ENCODE measurements at regions not wholly inside any gene's neighbourhood (a gene's known extent, or its start where the extent isn't known, plus 50 kb on each side); places are given as distances from the start of the nearest gene placed in this dataset. TPM values are rescaled to one million over a fixed set of nuclear protein-coding genes. Genes with fewer than 3 reads are reported as not detected.

DNA sequence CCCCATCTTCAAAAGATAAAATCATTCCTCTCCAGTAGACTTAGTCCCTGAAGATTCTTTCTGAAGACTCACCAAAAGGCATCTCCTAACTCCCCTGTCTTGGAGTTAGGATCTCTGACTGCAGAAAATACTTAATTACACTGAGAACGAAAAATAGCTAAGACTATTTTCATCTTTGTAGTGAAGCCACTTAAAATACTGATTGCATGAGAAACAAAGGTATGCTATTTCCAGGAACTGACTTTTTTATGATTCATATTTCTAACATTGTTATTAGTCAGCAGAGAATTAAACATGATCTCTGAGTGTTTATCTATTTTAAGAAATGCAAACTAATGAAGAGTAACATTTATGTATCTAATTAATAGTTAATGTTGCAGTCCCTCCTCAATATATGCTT lies 71.8 kb upstream of the NR3C2 start:
- Histone ChIP-seq H3K36me3 (no peaks in the 10 kb centered on the region), H3K9me3 (no peaks in the 10 kb centered on the region), H3K4me3 (replicated peaks in 1 of 3) (no peak overlapping the region), H3K27me3 (no peaks in the 10 kb centered on the region), H3K4me1 (peaks cover 10 to 19% of the 10 kb centered on the region in 2 donors), H3K27ac (no peak overlapping the region)
- 79 to 82% methylated on average over 1 of the region's 1 CpG for WGBS, 2 donors
- intact Hi-C loops (cut with DNase I) = no loop called here
- DNase-seq = no peak
- TF ChIP-seq, protein P1, sequence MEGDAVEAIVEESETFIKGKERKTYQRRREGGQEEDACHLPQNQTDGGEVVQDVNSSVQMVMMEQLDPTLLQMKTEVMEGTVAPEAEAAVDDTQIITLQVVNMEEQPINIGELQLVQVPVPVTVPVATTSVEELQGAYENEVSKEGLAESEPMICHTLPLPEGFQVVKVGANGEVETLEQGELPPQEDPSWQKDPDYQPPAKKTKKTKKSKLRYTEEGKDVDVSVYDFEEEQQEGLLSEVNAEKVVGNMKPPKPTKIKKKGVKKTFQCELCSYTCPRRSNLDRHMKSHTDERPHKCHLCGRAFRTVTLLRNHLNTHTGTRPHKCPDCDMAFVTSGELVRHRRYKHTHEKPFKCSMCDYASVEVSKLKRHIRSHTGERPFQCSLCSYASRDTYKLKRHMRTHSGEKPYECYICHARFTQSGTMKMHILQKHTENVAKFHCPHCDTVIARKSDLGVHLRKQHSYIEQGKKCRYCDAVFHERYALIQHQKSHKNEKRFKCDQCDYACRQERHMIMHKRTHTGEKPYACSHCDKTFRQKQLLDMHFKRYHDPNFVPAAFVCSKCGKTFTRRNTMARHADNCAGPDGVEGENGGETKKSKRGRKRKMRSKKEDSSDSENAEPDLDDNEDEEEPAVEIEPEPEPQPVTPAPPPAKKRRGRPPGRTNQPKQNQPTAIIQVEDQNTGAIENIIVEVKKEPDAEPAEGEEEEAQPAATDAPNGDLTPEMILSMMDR (IDR thresholded peaks at IDR 0.05) = no peak
- TF ChIP-seq POLR2A (IDR thresholded peaks at IDR 0.05) = no peak

DNA sequence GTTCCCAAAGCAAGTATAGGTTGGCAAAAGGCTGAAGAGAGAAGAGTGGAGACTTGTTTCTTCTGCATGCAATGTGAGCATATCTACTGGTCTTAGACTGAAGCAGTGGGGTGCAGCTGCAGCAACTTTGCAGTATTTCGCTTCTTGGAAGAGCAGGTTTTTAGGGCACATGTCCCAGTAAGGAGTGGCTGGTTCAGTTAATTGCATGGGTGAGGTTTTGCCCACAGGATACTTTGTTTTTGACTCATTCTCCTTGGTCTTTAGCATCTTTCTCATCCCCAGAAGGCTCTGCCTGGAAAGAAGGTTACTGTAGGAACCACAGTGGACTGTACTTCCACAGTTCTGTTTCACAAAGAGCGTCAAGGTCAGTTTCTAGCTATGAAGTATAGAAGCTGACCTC lies 68.0 kb upstream of the NR3C2 start:
- TF ChIP-seq, protein P1 (IDR thresholded peaks at IDR 0.05) = no peak
- TF ChIP-seq POLR2A (IDR thresholded peaks at IDR 0.05) = no peak
- H3K27me3 ChIP-seq = no peaks in the 10 kb centered on the region
- 95 to 97% methylated on average over 2 of the region's 2 CpGs for WGBS, 2 donors

DNA sequence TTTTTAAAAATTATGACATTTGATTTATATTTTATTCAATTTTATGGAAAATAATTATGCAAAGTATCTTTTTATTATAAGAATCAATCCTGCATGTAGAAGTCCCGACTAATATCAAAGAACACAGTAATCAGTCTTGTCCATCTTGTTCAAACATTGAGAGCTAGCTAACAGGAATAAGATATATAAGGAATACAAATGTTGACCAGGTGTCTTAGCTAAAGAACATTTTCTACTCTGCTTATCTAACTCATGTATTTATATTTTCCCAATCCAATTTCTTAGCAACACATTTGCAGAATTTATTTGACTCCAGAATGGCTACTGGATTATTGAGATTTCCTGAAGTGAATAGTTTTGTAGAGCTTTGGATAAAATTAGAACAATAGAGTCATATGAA lies 61.5 kb upstream of the NR3C2 start:
- H3K27ac ChIP-seq = no peak overlapping the region
- 45 to 87% methylated on average over 1 of the region's 1 CpG for WGBS, 2 donors
- no peak overlapping the region for H3K4me3 ChIP-seq (replicated peaks in 1 of 3)
- intact Hi-C loops (cut with DNase I) = no loop called here
- no peaks in the 10 kb centered on the region for H3K9me3 ChIP-seq
- H3K4me1 ChIP-seq = no peaks in the 10 kb centered on the region
- TF ChIP-seq, protein P1 (IDR thresholded peaks at IDR 0.05) = no peak
- TF ChIP-seq POLR2A (IDR thresholded peaks at IDR 0.05) = no peak
- H3K27me3 ChIP-seq = no peaks in the 10 kb centered on the region
- no peak for DNase-seq
- H3K36me3 ChIP-seq = no peaks in the 10 kb centered on the region

More for the DNA sequence above, 68.0 kb upstream of the NR3C2 start:
- H3K36me3 ChIP-seq = no peaks in the 10 kb centered on the region
- H3K27ac ChIP-seq = no peak overlapping the region
- no peak for DNase-seq
- no peak overlapping the region for H3K4me3 ChIP-seq (replicated peaks in 1 of 3)
- H3K4me1 ChIP-seq = peaks cover 10 to 19% of the 10 kb centered on the region in 2 donors
- H3K9me3 ChIP-seq = no peaks in the 10 kb centered on the region
- intact Hi-C loops (cut with DNase I) = no loop called here

DNA sequence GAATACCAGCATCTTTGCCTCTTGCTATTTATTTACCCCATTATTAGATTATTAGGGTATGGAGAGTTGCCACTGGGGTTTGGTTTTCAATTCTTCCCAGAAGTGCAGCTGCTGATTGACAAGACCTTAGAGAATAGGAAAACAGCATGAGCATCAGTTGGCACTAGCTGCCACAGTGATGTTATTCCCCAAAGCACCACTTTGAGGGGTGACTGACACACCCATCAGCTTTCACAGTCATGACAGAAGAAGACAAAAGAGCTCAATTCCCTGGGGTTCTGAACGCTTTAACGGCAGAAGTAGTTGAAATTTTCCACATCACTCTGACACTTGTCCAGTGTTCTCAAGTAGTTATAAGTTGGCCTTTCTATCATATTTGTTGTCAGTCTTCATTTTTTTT lies 55.0 kb upstream of the NR3C2 start:
- TF ChIP-seq, protein P1 (IDR thresholded peaks at IDR 0.05) = no peak
- no peak for TF ChIP-seq POLR2A (IDR thresholded peaks at IDR 0.05)
- H3K27ac ChIP-seq = no peak overlapping the region
- H3K36me3 ChIP-seq = no peaks in the 10 kb centered on the region
- no peaks in the 10 kb centered on the region for H3K9me3 ChIP-seq
- H3K4me1 ChIP-seq = no peaks in the 10 kb centered on the region
- H3K4me3 ChIP-seq (replicated peaks in 1 of 3) = no peak overlapping the region
- intact Hi-C loops (cut with DNase I) = no loop called here
- no peak for DNase-seq
- WGBS, 2 donors = 68 to 76% methylated on average over 2 of the region's 2 CpGs
- H3K27me3 ChIP-seq = no peaks in the 10 kb centered on the region

DNA sequence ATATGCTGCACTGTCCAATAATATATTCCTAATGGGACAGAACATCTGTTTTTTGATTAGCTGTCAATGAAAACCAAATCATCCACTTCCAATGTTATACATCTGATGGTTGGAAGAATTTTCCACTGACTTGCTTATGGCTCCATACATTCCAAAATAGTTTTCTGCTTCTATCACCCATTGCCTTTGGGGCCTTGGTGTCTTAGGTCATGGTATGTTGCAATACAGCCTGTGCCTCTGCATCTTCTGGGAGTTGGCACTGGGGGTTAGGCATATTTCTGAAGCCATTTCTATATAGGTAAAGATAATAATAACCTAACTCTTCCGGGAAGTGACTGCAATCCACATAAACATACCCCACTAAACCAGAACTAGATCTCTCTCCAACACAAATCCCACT lies 53.2 kb upstream of the NR3C2 start:
- H3K27ac ChIP-seq = no peak overlapping the region
- DNase-seq = no peak
- no peak overlapping the region for H3K4me3 ChIP-seq (replicated peaks in 1 of 3)
- 95 to 100% methylated on average over 1 of the region's 1 CpG for WGBS, 2 donors
- H3K27me3 ChIP-seq = no peaks in the 10 kb centered on the region
- intact Hi-C loops (cut with DNase I) = no loop called here
- no peaks in the 10 kb centered on the region for H3K36me3 ChIP-seq
- H3K4me1 ChIP-seq = no peaks in the 10 kb centered on the region
- TF ChIP-seq, protein P1 (IDR thresholded peaks at IDR 0.05) = no peak
- no peak for TF ChIP-seq POLR2A (IDR thresholded peaks at IDR 0.05)
- H3K9me3 ChIP-seq = no peaks in the 10 kb centered on the region

Small RNA genes in the stretch of these regions (small RNA-seq; reads per million reads assigned to genes)
- gene RNA5SP166 = not detected
- gene RNU7-197P = not detected
